MM.1S (cell line): ENCODE measurements at regions not wholly inside any gene's neighbourhood (a gene's known extent, or its start where the extent isn't known, plus 50 kb on each side); places are given as distances from the start of the nearest gene placed in this dataset.

ENCODE experiments used
- EZH2 ChIP-seq: fragments of 300-600 bp; sonication (generic); optimal IDR thresholded peaks from 2 replicates; pipeline ENCODE3; 2017; ENCODE audit warnings: low read depth, mild to moderate bottlenecking, antibody characterized with exemption, low read length, mixed read lengths
- TF ChIP-seq, protein P1 (sequence below): fragments of 300-600 bp; sonication (generic); IDR thresholded peaks from 2 replicates; pipeline ENCODE4 v1.5.1; 2016; ENCODE audit warnings: antibody characterized with exemption, low read length, mixed read lengths

DNA sequence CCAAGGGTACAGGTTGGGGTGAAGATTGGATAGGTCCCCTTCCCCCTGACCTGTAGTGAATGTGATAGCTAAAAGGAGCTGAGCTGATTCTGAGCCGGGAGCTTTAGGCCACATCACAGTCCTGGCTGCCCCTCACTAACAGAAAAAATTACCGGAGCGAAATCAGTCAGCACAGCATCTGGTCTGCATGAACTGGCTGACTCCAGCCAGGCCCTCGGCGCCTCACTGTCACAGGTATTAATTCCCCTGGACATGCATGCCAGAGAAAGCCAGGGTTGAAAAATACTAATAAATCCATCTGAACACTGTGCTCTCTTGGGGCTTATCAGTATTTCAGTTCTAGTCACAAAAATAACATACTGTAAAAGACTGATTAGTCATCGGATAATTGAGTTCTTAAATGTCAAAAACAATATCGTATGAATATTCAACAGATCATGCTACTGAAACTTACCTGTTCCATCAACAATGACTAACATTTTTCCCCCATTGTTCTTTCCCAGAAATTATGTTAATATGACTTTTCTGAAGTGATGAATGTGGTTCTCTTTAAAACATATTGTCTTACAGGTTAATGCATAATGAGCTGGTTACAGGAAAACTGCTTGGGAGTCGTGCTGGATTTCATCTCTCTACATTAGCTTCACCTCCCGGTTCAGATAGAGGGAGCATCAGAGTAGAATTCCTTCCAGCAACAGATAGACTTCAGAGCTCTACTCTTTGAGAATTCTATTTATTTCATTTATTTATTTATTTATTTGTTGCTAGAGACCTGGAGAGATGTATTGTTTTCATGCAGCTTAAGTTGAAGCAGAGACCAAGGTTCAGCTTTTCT lies 387.7 kb downstream of the NXPE2 start:
- TF ChIP-seq EZH2 = no peak
- TF ChIP-seq, protein P1, sequence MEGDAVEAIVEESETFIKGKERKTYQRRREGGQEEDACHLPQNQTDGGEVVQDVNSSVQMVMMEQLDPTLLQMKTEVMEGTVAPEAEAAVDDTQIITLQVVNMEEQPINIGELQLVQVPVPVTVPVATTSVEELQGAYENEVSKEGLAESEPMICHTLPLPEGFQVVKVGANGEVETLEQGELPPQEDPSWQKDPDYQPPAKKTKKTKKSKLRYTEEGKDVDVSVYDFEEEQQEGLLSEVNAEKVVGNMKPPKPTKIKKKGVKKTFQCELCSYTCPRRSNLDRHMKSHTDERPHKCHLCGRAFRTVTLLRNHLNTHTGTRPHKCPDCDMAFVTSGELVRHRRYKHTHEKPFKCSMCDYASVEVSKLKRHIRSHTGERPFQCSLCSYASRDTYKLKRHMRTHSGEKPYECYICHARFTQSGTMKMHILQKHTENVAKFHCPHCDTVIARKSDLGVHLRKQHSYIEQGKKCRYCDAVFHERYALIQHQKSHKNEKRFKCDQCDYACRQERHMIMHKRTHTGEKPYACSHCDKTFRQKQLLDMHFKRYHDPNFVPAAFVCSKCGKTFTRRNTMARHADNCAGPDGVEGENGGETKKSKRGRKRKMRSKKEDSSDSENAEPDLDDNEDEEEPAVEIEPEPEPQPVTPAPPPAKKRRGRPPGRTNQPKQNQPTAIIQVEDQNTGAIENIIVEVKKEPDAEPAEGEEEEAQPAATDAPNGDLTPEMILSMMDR = no peak
